ENCODE measurements at regions not wholly inside any gene's neighbourhood (a gene's known extent, or its start where the extent isn't known, plus 50 kb on each side); places are given as distances from the start of the nearest gene placed in this dataset.

- TF ChIP-seq CTCF (IDR thresholded peaks at IDR 0.05) (no peak), POLR2A (IDR thresholded peaks at IDR 0.05) (no peak), EP300 (IDR thresholded peaks at IDR 0.05) (no peak)
These were observed 973.8 kb upstream of the CELF4 start for GRCh38 chr18:38539371-38539770.
